ENCODE measurements at regions not wholly inside any gene's neighbourhood (a gene's known extent, or its start where the extent isn't known, plus 50 kb on each side); places are given as distances from the start of the nearest gene placed in this dataset.
A peak's percentile ranks its signal among the peaks of the same experiment; 100 is the strongest.

DNA sequence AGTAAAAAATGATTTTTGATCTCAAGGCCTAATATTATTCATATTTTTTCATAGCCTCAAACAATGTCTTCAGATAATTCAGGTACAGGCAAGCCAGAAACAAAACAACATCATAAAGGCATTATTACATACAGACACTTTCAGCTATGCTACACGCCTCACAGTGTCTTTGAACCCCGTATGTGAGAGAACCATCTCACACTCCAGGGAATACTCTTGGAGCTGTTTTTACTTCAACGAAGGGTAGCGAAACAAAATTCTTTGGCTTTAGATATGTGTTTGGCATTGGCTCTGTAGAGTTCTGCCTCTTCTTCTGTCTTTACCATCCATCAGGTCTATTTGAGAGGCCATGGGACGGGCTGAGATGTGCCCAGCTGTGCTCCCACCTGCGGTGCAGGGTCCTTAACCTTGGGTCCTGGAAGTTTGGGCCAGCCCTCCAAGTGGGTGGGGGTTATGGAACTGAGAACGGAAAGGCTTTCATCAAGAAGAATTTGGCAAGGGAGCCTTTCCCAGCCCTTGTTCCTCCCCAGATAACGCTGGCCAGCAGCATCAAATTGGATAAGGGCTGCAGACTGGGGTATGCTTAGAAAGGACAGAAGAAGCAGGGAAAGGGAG lies 276.9 kb downstream of the TCF7L2 start:
- Histone ChIP-seq H3K27ac (no peak overlapping the region), H3K27me3 (replicated peaks) (no peaks in the 10 kb centered on the region), H3K4me3 (ENCODE audit: low read depth, low read length) (no peak overlapping the region), H3K36me3 (replicated peaks) (no peaks in the 10 kb centered on the region)
- in situ Hi-C loops (cut with HindIII; ENCODE audit: low pct_ligation_motif_present, low sequenced_read_pairs), result no loop called here
- TF ChIP-seq, protein P1, sequence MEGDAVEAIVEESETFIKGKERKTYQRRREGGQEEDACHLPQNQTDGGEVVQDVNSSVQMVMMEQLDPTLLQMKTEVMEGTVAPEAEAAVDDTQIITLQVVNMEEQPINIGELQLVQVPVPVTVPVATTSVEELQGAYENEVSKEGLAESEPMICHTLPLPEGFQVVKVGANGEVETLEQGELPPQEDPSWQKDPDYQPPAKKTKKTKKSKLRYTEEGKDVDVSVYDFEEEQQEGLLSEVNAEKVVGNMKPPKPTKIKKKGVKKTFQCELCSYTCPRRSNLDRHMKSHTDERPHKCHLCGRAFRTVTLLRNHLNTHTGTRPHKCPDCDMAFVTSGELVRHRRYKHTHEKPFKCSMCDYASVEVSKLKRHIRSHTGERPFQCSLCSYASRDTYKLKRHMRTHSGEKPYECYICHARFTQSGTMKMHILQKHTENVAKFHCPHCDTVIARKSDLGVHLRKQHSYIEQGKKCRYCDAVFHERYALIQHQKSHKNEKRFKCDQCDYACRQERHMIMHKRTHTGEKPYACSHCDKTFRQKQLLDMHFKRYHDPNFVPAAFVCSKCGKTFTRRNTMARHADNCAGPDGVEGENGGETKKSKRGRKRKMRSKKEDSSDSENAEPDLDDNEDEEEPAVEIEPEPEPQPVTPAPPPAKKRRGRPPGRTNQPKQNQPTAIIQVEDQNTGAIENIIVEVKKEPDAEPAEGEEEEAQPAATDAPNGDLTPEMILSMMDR (IDR thresholded peaks at IDR 0.05; ENCODE audit: low read depth, low read length, missing control alignments), result no peak
- DNase-seq, result no peak

DNA sequence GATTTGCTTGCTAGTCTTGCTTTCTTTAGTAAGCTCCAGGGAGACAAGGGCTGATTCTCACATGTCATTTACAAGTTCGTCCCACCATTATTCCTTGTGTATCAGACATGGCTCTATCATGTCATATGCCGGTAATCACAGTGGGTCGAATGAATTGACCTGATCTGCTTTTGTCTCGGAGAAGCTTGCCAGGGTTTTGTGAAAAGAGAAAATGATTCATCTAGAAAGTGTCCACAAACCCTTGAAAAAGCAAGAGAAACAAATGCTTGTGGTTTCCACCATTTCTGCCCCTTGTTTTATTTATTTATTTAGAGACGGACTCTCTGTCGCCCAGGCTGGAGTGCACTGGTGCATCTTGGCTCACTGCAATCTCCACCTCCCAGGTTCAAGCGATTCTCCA lies 278.5 kb downstream of the TCF7L2 start:
- Histone ChIP-seq H3K27me3 (replicated peaks) (no peaks in the 10 kb centered on the region), H3K4me3 (ENCODE audit: low read depth, low read length) (no peak overlapping the region), H3K36me3 (replicated peaks) (no peaks in the 10 kb centered on the region), H3K27ac (no peak overlapping the region)
- TF ChIP-seq, protein P1 (IDR thresholded peaks at IDR 0.05; ENCODE audit: low read depth, low read length, missing control alignments), result no peak
- in situ Hi-C loops (cut with HindIII; ENCODE audit: low pct_ligation_motif_present, low sequenced_read_pairs), result no loop called here
- DNase-seq, result peak; percentile 70

DNA sequence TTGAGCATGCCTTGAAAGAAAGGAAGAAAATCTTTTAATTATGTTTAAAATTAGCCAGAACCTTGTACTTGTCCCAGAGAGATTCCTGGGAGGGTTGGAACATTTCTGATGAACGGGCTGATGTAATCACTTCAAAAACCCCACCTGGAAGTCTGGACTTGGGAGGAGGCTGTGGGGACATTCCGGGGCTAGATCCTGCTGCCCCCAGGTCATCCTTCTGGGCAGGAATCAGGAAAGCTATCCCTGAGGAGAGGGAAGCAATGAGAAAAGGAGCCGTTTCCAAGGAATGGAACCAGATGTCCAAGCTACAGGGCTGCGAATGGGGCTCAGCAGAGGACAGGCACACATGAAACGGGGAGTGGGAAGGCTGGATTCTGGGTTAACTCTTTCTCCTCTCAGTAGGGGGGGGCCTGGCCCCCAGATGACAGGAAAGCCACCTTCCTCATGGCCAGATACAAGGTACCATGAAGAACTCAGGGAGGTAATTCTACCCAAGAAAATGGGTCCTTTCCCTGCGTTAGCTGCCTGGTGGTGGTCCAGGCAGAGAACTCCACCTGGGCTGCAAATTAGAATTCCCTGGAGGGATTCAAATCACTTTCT lies 280.1 kb downstream of the TCF7L2 start:
- no peak overlapping the region for H3K27ac ChIP-seq
- H3K27me3 ChIP-seq (replicated peaks), result no peaks in the 10 kb centered on the region
- TF ChIP-seq, protein P1 (IDR thresholded peaks at IDR 0.05; ENCODE audit: low read depth, low read length, missing control alignments), result no peak
- in situ Hi-C loops (cut with HindIII; ENCODE audit: low pct_ligation_motif_present, low sequenced_read_pairs), result no loop called here
- DNase-seq, result no peak
- H3K4me3 ChIP-seq (ENCODE audit: low read depth, low read length), result no peak overlapping the region
- no peaks in the 10 kb centered on the region for H3K36me3 ChIP-seq (replicated peaks)

DNA sequence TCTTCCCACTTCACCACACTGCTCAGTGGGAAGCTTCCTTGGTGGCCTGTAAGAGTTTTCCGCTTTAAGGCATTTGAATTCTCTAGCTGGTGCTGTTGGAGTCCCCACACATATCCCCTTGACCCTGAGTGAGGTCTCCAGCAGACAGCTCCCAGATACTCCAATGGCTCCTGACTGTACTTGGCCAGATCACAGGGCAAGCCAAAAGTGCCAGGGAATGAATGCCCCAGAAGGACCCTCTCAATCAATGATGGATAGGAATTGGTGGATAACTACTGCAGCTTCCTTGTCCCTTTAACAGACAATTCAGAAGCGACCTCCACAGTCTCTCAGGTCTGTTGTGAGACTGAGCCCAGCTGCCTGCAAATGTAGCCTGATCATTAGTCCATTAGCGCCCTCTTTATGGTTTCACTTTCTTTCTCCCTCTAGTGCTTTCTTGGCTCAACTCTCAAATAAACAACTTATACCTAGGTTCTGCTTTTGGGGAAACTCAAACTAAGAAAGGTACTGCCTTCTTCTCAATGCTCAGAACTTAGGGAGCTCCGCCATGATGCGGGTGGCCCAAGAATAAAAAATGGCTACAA lies 283.0 kb downstream of the TCF7L2 start:
- Histone ChIP-seq H3K36me3 (replicated peaks) (no peaks in the 10 kb centered on the region), H3K27me3 (replicated peaks) (no peaks in the 10 kb centered on the region), H3K4me3 (ENCODE audit: low read depth, low read length) (no peak overlapping the region), H3K27ac (no peak overlapping the region)
- in situ Hi-C loops (cut with HindIII; ENCODE audit: low pct_ligation_motif_present, low sequenced_read_pairs), result no loop called here
- no peak for DNase-seq
- TF ChIP-seq, protein P1 (IDR thresholded peaks at IDR 0.05; ENCODE audit: low read depth, low read length, missing control alignments), result no peak

DNA sequence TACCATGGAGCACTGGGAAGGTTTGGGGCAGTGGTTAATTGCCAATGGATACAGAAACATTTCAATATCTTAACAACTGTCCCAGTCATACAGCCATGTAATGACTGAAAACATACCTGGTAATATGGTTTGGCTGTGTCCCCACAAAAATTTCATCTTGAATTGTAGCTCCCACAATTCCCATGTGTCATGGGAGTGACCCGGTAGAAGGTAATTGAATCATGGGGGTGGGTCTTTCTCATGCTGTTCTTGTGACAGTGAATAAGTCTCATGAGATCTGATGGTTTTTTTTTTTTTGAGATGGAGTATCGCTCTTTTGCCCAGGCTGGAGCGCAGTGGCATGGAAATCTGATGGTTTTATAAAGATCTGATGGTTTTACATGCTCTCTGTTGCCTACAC lies 284.4 kb downstream of the TCF7L2 start:
- TF ChIP-seq, protein P1 (IDR thresholded peaks at IDR 0.05; ENCODE audit: low read depth, low read length, missing control alignments), result no peak
- Histone ChIP-seq H3K27ac (no peak overlapping the region), H3K36me3 (replicated peaks) (no peaks in the 10 kb centered on the region), H3K27me3 (replicated peaks) (no peaks in the 10 kb centered on the region), H3K4me3 (ENCODE audit: low read depth, low read length) (no peak overlapping the region)
- DNase-seq, result no peak
- in situ Hi-C loops (cut with HindIII; ENCODE audit: low pct_ligation_motif_present, low sequenced_read_pairs), result no loop called here

Data from brain microvascular endothelial cell (primary cell).